T-helper 2 cell (primary cell): ENCODE measurements at regions not wholly inside any gene's neighbourhood (a gene's known extent, or its start where the extent isn't known, plus 50 kb on each side); places are given as distances from the start of the nearest gene placed in this dataset.
"Not testable (repeated sequence)": the region's sequence is repeated elsewhere in the genome, so short reads cannot be mapped to it uniquely, and the experiment has no call there.

Experiments used
- DNase-seq, 5 experiments: peaks; one replicate each; pipeline versions ENCODE4 v3.0.0 to v3.0.0-alpha.2; 2012 to 2022

DNA sequence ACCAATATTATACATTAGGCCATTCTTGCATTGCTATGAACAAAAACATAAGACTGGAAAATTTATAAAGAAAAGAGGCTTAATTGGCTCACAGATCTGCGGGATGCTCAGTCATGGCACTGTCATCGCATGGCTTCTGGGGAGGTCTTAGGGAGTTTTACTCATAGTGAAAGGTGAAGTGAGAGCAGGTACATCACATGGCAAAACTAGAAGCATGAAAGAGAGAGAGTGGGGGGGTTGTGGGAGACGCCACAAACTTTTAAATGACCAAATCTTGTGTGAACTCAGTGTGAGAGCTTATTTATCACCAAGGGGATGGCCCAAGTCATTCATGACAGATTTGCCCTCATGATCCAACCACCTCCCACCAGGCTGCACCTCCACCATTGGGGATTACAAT is 398.3 kb upstream of the EDIL3 start:
- DNase-seq = no peak

GRCh38 chr5:84779186-84779585 is 394.5 kb upstream of the EDIL3 start:
- DNase-seq = no peak

GRCh38 chr5:84764227-84764626 is 379.5 kb upstream of the EDIL3 start:
- DNase-seq = no peak

DNA sequence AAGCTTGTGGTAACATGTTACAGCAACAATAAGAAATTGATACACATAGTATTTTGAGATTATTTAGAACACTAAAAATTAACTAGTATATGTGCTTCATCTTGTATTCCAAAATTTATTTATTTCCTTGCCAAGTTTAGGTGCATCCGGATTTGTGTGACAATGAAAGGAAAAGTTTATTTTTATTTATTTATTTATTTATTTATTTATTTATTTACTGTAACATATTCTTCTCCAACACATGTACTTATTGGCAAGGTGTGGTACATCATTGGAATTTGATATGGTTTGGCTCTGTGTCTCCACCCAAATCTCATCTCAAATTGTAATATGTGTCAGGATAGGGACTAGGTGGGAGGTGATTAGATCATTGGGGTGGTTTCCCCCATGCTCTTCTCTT is 373.3 kb upstream of the EDIL3 start:
- no peak for DNase-seq

GRCh38 chr5:84752780-84753179 is 368.1 kb upstream of the EDIL3 start:
- no peak for DNase-seq

DNA sequence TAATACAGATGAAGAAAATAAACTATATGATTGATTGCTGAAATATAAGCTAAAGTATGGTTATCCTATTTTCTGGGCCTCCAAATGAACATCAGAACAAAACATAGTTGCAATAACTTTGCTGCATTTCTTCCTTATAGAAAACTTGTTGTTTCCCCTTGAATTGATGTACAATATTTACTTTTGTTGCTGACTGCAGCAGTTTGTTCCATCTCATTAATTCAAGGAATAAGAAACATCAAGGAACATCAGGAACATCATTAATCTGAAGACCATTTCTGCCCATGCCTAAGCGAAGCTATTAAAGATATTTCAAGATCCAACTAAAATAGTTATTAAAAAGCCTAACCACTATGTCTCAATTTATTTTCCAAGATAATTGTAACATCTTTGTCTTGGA is 363.6 kb upstream of the EDIL3 start:
- no peak for DNase-seq

- DNase-seq = not testable (repeated sequence)
Observed at GRCh38 chr5:84746280-84746679, 361.6 kb upstream of the EDIL3 start.

- DNase-seq = no peak
Observed at GRCh38 chr5:84741056-84741455, 356.4 kb upstream of the EDIL3 start.

GRCh38 chr5:84729326-84729725 is 344.6 kb upstream of the EDIL3 start:
- no peak for DNase-seq

GRCh38 chr5:84727708-84728107 is 343.0 kb upstream of the EDIL3 start:
- DNase-seq = no peak

- DNase-seq = no peak
Observed at GRCh38 chr5:84725946-84726570, 341.4 kb upstream of the EDIL3 start.

GRCh38 chr5:84724683-84725082 is 340.0 kb upstream of the EDIL3 start:
- no peak for DNase-seq

DNA sequence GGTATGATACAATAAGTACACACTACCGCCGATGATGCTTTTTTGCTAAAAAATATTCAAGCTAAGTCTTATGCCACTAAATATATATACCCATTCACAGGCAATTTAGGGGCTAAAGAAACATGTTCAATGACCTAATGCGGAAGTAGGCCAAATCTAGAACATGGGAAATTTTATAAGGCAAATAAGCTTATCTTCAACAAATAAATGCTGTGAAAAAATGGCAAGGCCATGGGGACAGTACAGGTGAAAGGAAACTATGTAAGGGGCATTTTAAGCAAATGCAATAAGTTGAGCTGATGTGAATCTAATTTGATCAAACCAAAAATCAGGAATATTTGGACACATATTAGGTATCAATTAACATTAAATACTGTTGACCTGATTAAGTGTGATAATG is 339.5 kb upstream of the EDIL3 start:
- DNase-seq = no peak

DNA sequence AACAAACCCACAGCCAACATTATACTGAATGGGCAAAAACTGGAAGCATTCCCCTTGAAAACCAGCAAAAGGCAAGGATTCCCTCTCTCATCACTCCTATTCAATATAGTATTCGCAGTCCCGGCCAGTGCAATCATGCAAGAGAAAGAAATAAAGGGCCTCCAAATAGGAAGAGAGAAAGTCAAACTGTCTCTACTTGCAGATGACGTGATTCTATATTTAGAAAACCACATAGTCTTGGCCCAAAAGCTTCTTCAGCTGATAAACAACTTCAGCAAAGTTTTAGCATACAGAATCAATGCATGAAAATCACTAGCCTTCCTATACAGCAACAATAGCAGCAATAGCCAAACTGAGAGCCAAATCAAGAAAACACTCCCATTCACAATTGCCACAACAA is 333.7 kb upstream of the EDIL3 start:
- DNase-seq = no peak

DNA sequence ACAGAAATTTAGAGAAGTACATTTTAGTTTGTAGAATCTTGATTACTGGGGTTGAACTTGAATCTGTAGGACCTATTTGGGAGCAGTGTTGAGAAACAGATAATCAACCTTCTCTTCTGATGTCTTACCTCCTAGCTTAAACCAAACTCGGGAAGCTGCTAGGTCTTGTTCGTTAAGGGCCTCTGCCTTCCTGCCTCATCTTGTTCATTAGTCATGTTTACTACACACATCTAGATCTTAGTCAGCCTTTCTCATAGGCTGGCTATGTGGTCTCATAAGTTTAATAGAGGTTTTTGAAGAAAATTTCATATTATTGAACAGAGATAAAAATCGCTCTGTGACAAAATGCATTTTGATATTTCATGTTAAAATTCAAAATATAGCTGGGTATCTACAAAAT is 331.0 kb upstream of the EDIL3 start:
- no peak for DNase-seq

DNA sequence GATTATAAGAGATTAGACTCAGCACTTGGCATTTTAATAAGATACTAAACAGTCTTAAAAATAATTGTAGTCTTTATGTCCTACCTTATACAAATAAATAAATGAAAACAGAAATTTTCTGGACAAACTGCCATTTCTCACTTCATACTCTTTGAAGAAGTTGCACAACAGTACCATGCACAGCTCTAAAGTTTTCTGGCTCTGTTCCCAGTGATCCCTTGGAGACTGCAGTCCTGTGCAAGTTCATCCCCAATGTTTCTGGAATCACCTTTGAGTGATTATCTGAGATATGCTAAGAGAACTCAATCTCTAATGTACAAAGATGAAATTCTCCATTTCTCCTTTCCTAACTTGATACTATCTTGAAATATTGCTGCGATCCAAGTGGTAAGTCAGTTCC is 330.4 kb upstream of the EDIL3 start:
- DNase-seq = no peak

DNA sequence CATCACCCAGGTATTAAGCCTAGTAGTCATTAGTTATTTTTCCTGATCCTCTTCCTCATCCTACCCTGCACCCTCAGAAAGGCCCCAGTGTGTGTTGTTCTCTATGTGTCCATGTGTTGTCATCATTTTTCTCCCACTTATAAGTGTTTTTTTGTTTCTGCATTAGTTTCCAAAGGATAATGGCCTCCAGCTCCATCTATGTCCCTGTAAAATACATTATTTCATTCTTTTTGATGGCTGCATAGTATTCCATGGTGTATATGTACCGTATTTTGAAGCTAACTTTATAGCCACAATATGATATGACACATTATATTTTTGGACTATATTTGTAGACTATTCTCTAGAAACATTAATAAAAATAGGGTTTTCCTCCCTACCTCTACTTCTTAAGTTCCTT is 324.4 kb upstream of the EDIL3 start:
- no peak for DNase-seq

DNA sequence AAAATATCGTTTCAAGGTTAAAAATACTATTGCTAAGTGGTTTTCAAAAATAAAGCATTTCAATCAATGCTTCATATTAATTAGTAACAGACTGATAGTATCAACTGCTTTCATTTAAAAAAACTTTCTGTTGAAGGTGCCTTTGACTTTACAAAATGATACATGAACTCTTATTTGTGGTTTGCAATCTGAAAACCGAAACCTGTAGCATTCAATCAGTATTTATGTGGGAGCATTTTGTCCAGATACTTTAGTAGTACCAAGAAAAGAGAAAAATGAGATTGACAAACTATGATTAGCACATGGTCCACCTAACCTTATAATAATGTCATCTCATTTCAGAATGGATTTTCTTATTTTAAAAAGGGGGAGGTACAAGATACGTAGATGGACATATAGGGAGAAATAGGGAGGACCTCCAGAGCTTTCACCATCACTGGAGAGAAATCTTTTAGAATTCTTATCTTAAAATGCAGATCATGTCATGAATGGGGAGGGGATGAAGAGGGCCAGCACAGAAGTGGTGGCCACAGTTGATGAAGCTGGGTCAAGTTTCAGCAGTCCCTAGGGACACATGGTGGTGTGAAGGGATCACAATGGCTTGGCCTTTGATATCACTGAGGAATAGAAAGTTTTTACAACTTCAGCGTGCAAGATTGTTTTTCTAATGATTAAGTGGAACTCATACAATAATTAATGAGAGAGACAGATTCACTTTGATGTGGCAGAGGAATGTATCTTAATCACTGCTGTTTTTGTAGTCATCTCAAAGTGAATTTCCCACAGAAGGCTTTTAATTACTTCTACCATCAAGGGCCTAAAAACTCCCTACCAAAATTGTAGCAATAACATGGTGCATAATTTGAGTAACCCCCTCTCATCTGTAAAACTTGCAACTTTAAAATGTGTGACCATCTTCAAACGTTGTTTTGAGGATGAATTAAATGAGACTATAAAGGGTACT is 322.3 kb upstream of the EDIL3 start:
- no peak for DNase-seq

DNA sequence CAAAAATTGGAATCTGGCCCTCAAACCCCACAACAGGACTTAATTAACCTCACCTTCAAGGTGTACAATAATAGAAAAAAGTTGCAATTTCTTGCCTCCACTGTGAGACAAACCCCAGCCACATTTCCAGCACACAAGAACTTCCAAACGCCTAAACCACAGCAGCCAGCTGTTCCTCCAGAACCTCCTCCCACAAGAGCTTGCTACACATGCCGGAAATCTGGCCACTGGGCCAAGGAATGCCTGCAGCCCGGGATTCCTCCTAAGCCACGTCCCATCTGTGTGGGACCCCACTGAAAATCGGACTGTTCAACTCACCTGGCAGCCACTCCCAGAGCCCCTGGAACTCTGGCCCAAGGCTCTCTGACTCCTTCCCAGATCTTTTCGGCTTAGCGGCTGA is 315.9 kb upstream of the EDIL3 start:
- DNase-seq = not testable (repeated sequence)

GRCh38 chr5:84696651-84697050 is 312.0 kb upstream of the EDIL3 start:
- no peak for DNase-seq

DNA sequence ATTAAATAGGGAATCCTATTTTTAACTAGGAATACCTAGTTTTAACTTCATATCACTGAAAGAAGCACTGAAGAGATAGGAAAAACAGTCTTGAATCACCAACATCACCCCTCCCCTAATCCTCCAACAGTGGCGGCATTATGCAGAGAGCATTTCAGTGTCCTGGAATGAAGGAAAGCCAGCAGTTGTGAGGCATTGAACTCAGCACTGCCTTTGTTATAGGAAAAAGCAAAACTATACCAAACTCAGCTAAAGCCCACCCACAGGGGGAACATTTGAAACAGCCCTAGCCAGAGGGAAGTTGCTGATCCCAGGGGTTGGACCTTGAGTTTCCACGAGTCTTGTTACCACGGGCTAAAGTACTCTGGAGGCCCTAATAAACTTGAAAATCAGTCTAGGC is 310.6 kb upstream of the EDIL3 start:
- no peak for DNase-seq

- no peak for DNase-seq
Observed at GRCh38 chr5:84693256-84693655, 308.6 kb upstream of the EDIL3 start.

GRCh38 chr5:84688566-84688965 is 303.9 kb upstream of the EDIL3 start:
- DNase-seq = no peak

DNA sequence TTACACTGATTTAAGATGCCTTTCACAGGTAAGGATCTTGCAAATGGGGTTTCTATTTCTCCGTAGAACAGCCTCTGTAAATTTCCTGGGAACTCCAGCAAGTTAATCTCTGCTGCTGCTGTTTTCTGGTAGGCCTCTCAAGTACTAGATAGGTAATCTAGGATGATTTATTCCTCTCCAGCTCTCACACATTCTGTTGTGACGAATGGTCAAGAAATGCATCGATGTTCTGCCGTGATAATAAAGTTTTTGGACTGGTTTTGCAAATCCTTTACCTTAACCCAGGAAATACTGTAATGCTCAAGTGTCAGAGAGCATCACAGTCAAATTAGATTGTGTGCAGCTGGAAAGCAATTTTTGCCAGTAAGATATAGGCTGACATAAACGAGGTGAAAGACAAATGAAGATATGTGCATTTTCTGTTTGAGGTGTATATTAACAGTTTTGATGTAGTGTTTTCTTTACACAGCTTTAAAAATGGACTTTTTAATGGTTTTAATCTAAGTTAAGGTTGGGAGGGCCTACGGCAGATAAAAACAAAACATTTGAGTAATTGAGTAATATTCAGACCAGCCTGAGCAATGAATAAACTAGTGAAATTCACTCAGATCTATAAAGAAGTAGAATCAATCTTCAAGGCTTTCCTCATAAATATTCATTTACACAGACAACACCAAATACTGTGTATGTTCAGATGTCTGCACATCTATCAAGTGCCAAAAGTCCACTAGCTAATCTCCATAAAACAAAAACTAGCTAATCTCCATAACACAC is 300.6 kb upstream of the EDIL3 start:
- DNase-seq = no peak
